ENCODE measurements at regions not wholly inside any gene's neighbourhood (a gene's known extent, or its start where the extent isn't known, plus 50 kb on each side); places are given as distances from the start of the nearest gene placed in this dataset.
A peak's percentile ranks its signal among the peaks of the same experiment; 100 is the strongest.

GRCh38 chr14:25837551-25837965 is 760.3 kb downstream of the NOVA1 start:
- no peak for TF ChIP-seq ZNF565 (CRISPR knock-in tag; conservative IDR thresholded peaks at IDR 0.05; ENCODE audit: low read depth)
- no peak for TF ChIP-seq ZFP3 (CRISPR knock-in tag; IDR thresholded peaks at IDR 0.05)
- no peak for TF ChIP-seq ZNF70 (CRISPR knock-in tag; IDR thresholded peaks at IDR 0.05)
- TF ChIP-seq CSDC2 (CRISPR knock-in tag; IDR thresholded peaks at IDR 0.05) = no peak
- TF ChIP-seq SNAI2 (CRISPR knock-in tag; IDR thresholded peaks at IDR 0.05) = no peak
- TF ChIP-seq TSHZ2 (CRISPR knock-in tag; IDR thresholded peaks at IDR 0.05) = no peak
- TF ChIP-seq ARNTL (CRISPR knock-in tag; IDR thresholded peaks at IDR 0.05; ENCODE audit: borderline replicate concordance, low read depth) = no peak
- no peak for TF ChIP-seq CSRNP3 (CRISPR knock-in tag; IDR thresholded peaks at IDR 0.05)
- no peak for TF ChIP-seq POU6F1 (CRISPR knock-in tag; IDR thresholded peaks at IDR 0.05; ENCODE audit: borderline replicate concordance, low read depth)
- no peak for TF ChIP-seq TOX (CRISPR knock-in tag; IDR thresholded peaks at IDR 0.05; ENCODE audit: borderline replicate concordance)
- TF ChIP-seq RARB (CRISPR knock-in tag; IDR thresholded peaks at IDR 0.05) = no peak
- no peak for TF ChIP-seq ESRRG (CRISPR knock-in tag; IDR thresholded peaks at IDR 0.05)
- no peak for TF ChIP-seq PATZ1 (CRISPR knock-in tag; IDR thresholded peaks at IDR 0.05; ENCODE audit: borderline replicate concordance)
- ATAC-seq = no peak

- no peak for ATAC-seq
Measured at GRCh38 chr14:25836636-25837035, 761.2 kb downstream of the NOVA1 start.

GRCh38 chr14:25833341-25834126 is 764.3 kb downstream of the NOVA1 start:
- peak; percentile 74 for ATAC-seq
- no peak for TF ChIP-seq GLIS3 (CRISPR knock-in tag; IDR thresholded peaks at IDR 0.05)

More at GRCh38 chr14:25836636-25837035, 761.2 kb downstream of the NOVA1 start:
- no peak for TF ChIP-seq ZFP3 (CRISPR knock-in tag; IDR thresholded peaks at IDR 0.05)

- no peak for ATAC-seq
- TF ChIP-seq RARB (CRISPR knock-in tag; IDR thresholded peaks at IDR 0.05) (no peak), ZFP3 (CRISPR knock-in tag; IDR thresholded peaks at IDR 0.05) (no peak), ARNTL (CRISPR knock-in tag; IDR thresholded peaks at IDR 0.05; ENCODE audit: borderline replicate concordance, low read depth) (no peak), ZC3H10 (CRISPR knock-in tag; IDR thresholded peaks at IDR 0.05) (no peak), TSHZ2 (CRISPR knock-in tag; IDR thresholded peaks at IDR 0.05) (no peak), ZNF565 (CRISPR knock-in tag; conservative IDR thresholded peaks at IDR 0.05; ENCODE audit: low read depth) (no peak), GLIS3 (CRISPR knock-in tag; IDR thresholded peaks at IDR 0.05) (no peak), CREB5 (CRISPR knock-in tag; IDR thresholded peaks at IDR 0.05; ENCODE audit: low read depth) (no peak)
Measured at GRCh38 chr14:25832585-25832984, 765.2 kb downstream of the NOVA1 start.
